ENCODE measurements at regions not wholly inside any gene's neighbourhood (a gene's known extent, or its start where the extent isn't known, plus 50 kb on each side); places are given as distances from the start of the nearest gene placed in this dataset.

DNA sequence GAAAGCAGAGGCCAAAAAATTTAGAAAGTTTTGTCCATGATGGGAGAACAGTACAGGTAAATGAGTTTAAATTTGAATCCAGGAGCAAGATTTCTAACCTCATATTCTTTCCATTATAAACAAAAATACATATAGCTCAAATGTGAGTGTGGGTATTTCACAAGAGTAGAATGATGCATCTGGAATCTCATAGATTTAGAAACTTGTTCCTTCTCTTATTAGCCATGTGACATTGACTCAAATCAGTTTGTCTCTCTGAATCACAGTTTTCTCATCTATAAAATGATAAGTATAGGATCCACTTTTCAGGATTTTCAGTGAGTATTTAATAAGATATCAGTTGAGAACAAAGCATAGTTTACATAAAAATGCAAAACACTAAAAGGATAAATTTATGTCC is 436.3 kb upstream of the PAPPA start:
- H3K4me3 ChIP-seq (ENCODE audit: low read depth, low read length) = no peak overlapping the region
- no peak for DNase-seq (ENCODE audit: low read depth)

DNA sequence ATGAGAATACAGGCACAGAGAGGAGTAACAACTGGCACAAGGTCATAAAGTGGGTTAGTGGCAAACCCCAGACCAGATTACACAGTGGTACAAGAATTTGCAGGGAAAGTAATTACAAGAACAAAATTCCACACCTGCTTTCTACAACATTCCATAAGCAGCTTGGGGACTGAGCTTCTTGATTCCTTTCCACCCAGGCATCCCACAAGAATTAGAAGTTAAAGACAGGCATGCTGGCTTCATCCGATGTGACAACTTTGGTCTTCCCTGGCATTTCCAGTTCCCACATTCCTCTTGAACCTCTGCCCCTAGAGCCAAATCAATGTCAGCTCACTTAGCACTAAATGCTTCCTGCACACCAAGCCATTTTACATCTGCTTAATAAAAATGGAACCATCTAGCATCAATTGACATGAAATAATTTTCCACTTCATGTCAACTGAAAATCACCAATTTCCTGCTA is 435.8 kb upstream of the PAPPA start:
- DNase-seq (ENCODE audit: low read depth) = peak; percentile 63
- H3K4me3 ChIP-seq (ENCODE audit: low read depth, low read length) = no peak overlapping the region

DNA sequence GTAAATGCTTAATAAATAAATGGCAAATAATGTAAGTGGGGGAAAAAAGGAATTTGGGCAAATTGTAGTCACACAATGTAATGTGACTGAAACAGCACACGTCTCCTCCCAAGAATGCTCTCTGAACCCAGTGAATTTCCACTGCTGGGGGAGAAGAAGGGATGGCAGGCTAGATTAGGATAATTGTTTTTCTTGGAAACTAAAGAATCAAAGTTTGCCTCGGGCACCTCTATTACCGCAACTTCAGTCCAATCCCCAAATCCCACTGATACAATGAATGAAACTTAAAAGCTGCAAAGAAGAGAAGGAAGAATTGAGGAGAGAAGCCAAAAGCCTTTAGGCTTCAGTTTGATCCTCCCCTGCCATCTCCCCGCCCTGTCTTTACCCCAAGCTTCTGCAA is 423.2 kb upstream of the PAPPA start:
- DNase-seq (ENCODE audit: low read depth) = no peak
- H3K4me3 ChIP-seq (ENCODE audit: low read depth, low read length) = no peak overlapping the region

DNA sequence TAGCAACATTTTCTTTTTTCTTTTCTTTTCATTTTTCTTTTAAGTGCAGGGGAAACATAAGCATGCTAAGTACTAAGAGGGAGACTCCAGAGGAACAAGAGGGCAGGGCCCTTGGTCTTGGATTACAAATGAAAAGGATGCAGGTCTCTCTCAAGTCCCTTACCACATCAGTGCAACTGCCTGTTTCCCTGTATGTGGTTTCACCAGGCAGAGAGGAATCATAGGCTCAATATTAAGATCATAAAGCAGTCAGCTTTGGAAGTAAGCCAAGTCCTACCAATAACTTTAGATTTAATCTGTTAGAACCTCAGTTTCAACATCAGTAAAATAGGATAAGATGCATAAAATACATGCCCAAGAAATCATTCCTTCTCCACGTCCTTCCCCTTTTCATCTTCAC is 422.7 kb upstream of the PAPPA start:
- DNase-seq (ENCODE audit: low read depth) = peak; percentile 46
- no peak overlapping the region for H3K4me3 ChIP-seq (ENCODE audit: low read depth, low read length)

DNA sequence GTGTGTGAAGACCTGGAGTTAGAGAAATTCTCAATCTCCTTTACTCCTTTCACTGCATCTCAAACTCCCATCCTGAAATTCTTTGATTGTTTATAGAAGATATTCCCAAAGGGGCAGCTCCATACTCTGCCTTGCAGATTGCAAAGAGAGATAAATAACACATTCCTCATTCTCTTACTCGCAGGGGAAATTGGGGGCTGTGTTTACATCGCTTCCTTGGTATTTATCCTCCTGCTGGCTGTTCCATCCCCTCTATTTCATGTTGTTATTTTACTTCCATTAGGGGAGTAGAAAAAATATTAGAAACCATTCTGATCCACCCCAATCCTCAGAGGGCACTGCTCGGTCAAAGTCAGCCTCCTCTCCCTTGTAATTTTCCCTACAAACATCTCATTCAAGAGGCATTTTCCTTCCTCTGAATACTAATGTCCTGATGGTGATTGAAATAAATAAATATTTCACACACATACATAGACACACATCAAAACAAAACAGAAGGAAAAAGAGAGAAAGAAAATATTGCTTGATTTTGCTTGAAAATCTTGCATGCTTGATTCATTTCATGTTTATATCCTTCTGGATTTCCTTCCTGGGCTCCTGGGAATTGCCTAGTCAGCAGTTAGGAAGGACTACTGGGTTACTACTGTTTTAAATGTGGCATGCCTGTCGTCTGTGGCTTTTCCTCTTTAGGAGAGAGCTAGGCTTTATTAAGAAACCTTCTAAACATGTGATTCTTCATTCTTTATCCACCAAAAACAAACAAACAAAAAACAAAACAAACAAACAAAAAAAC is 420.1 kb upstream of the PAPPA start:
- DNase-seq (ENCODE audit: low read depth) = peak; percentile 47
- H3K4me3 ChIP-seq (ENCODE audit: low read depth, low read length) = no peak overlapping the region

DNA sequence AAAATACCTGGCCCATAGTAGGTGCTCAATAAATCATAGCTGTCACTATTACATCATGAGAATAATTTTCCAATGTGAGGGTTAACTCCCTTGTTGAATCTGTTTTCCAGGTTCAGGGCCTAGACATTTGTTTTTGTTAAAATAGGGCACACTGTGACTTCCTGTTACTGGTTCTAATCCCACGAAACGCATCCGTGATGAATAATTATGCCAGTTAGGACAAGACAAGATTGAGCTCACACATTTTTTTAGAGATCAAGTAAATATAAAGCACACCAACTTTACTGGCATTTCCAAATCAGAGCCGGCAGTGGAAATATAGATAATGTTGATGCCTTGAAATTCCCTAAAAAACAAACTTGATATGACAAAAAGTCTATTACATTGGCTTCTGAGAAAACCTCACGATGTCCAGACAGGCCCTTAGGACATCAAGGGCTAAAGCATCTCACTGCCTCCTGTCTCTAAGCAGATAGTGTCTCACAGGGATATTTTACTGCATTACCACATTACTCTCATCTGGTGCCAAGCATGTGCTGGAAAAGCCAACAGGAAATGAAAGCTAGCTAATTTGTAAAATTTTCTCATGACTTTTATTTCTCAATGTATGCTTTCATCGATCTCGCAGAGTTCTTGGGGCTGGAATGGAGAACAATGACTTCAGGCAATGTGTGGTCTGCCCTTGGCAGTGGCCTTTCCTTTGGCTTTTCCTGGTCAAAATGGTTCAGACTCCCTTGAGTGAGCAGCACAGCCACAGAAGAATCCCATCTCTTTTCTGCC is 414.3 kb upstream of the PAPPA start:
- H3K4me3 ChIP-seq (ENCODE audit: low read depth, low read length) = no peak overlapping the region
- DNase-seq (ENCODE audit: low read depth) = no peak

DNA sequence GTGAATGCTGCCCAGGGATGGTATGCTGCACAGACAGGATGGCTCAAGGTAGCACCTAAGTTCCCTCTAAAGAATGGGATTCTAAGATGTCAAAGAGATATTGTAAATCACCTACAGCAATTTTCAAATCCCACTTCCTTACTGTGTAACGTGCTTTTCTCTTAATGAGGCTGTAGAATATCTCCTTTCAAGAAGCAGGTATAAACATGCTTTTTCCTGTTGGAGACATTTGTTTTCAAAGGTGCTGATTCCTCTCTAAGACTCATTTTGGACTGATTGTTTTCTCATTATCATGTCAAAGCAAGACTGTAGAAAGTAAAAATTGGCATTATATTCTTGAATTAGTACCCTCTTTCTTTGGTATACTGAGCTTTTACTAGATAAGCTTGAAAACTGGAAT is 412.6 kb upstream of the PAPPA start:
- DNase-seq (ENCODE audit: low read depth) = no peak

DNA sequence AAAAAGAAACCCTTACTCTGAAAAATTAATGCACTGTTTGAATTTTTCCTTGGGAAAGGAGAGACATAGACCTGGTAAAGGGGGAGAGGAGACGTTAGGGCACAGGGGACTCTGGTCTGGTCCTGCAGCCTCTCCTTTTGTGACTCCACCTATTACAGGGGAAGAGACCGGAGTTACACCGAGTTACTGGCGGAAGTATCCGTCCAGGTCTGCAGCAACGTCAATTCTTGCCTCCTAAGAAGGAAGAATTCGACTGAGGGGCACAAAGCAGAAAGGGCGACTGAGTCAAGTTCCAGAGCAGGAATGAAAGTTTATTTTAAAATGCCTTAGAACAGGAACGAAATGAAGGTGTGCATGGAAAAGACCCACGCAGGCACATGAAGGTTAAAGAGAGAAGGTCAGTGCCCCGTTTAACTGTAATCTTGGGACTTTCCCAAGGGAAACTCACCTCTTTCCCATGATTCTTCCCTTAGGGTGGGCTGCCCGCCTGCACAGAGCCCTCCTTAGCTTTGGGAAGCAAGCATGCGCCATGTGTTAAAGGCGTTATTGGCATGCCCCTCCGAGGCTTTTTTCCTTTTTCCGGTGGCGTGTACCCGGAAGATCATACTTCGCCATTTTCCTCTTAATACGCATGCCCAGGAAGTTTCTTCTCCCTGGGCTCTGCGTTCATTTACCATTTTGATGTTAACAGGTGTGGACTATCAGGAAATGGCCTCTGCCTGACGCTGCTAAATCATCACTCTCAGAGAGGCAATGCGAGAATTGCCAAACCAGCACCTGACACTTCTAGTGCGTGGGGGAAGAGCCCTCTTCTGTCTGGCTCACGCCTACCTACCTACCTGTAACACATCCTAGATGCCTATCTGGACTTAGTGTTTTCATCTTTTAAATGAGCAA is 409.6 kb upstream of the PAPPA start:
- DNase-seq (ENCODE audit: low read depth) = no peak
- H3K4me3 ChIP-seq (ENCODE audit: low read depth, low read length) = no peak overlapping the region

More for the DNA sequence above, 412.6 kb upstream of the PAPPA start:
- no peak overlapping the region for H3K4me3 ChIP-seq (ENCODE audit: low read depth, low read length)

DNA sequence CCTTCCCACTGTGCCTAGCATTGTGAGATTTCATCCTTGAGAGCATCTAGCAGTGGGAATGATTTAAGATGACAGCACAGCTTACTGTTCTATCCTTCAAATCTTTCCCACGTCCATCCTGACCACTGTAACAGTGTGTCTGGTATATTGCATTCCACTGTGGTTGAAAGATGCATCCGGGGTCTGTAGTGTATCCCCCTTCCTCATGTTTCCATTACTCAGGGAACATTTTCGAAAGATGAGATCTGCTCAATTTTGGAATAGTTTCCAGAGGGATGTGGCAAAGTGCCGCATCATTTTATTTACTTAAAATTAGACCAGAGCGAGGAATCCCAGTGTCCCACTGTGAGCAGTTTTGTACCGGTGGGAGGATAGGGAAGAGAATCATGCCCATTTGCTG is 407.1 kb upstream of the PAPPA start:
- DNase-seq (ENCODE audit: low read depth) = peak; percentile 41
- no peak overlapping the region for H3K4me3 ChIP-seq (ENCODE audit: low read depth, low read length)

DNA sequence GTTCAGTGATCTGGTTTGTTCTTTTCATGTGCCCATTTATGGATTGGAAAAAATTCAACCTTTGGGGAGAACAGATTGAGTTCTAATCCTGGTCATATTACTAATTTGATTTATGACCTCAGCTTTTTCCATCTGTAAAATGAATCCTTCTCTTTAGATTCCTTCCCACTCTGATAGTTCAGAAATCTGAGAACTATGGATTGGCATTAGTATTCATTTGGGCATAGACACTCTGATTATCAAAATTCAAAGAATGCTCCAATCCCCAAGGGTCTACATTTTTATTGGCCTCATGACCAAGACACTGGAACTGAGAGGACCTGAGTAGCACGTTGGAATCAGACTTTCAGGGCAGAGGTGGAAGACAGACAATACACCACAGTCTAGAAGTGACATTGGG is 405.9 kb upstream of the PAPPA start:
- no peak overlapping the region for H3K4me3 ChIP-seq (ENCODE audit: low read depth, low read length)
- no peak for DNase-seq (ENCODE audit: low read depth)

DNA sequence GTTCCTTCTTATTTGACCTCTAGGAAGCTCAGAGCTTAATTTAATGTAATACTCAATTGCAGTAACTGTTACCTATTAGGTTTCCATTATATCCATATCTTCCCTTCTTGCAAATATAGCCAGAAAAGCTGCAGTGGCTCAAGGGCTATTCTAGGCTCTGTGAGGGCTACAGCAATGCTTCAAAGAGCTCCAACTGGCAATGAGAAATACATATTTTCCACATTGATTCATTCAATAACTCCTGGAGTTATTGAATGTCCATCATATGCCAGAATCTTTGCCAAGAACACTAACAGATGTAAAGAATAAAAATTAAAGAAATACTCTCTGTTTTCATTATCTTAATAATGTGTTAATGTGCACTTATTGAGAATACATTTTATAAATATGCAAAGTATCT is 396.9 kb upstream of the PAPPA start:
- DNase-seq (ENCODE audit: low read depth) = no peak
- no peak overlapping the region for H3K4me3 ChIP-seq (ENCODE audit: low read depth, low read length)

DNA sequence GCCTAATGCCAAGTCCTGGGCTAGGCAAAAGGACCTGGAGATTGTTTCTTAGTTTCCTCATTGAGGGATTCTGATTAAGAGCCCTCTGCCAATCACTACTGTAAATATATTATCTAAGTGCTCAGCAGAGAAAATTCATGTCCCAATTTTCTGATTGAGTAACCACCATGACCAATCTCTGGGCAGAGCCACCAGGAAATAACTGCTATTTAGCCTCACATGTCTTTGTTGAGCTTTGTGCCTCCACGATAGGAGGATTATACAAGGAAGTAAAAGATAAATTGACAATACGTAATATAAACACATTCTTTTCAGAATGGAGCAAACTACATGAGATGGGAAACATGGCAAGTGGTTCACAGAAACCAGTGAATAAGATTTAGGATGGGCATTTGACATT is 396.1 kb upstream of the PAPPA start:
- no peak for DNase-seq (ENCODE audit: low read depth)
- H3K4me3 ChIP-seq (ENCODE audit: low read depth, low read length) = no peak overlapping the region

DNA sequence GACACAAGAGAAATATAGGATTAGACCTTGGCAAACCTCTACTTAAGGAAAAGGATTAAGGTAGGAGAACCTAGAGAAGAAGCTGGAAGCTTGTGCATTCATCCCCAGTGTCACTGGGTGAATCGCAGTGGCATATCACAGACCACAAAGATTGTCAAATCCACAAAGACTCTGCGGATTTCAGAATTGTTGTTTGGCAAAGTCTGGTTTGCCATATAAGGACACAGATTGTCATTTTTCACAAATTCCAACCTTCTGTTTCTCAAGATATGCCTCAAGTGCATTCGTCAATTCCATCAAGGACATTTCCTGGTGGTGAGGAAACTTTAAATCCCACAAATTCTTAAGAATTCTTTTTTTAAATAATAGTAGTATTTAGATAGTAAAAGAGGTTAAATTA is 395.1 kb upstream of the PAPPA start:
- H3K4me3 ChIP-seq (ENCODE audit: low read depth, low read length) = no peak overlapping the region
- no peak for DNase-seq (ENCODE audit: low read depth)

DNA sequence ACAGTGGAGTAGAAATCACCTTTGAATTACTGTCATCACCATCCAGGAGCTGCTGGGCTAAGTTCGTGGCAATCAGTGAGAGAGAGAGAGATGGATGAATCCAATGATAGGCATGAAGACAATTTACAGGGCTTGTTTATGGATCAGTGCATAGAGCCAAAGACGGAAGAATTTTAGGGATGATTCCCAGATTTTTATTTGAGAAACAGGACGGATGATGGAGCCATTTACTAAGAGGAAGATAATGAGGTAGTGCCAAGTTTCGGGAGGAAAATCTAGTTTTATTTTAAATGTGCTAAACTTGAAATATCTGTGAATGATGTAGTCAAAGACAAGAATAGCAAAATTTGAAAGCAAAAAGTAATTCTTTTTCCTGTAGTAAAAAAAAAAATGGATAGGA is 394.2 kb upstream of the PAPPA start:
- H3K4me3 ChIP-seq (ENCODE audit: low read depth, low read length) = no peak overlapping the region
- no peak for DNase-seq (ENCODE audit: low read depth)

DNA sequence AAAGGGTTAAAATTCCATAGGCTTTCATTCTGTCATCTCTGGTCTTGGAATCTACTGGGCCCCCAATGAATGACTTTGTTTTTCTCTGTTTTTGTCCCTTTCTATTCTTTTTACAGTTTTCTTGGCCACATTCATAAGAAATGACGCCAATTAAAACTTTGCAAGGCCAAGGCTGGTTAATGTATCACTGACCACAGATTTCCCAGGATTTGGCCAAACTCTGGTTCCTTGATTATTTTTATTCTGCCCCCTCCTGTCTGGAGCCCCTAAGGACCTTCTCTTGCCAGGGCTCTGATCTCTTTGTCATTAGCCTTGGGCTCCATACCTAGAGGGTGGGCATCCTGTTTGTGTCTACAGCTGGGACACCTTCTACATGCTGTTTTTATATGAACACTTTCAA is 388.9 kb upstream of the PAPPA start:
- no peak for DNase-seq (ENCODE audit: low read depth)
- H3K4me3 ChIP-seq (ENCODE audit: low read depth, low read length) = no peak overlapping the region

DNA sequence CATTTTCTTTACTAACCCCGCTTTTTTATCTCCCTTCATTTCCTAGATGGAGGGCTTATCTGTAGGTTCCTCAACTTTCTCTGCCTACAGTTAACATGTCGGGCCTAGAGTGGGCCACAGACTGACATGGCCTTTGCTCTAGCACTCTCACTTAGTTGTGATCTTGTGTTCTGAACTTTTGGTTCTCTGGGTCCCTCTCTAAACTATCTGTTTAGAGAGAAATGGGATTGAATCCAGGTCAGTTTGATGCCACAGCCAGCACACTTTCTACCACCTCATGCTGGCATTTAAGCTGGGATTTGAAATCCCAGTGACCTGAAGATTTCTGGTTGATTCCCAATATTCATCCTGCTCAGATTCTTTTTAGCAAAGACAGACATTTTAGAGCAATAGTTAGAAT is 388.5 kb upstream of the PAPPA start:
- DNase-seq (ENCODE audit: low read depth) = no peak
- H3K4me3 ChIP-seq (ENCODE audit: low read depth, low read length) = no peak overlapping the region

DNA sequence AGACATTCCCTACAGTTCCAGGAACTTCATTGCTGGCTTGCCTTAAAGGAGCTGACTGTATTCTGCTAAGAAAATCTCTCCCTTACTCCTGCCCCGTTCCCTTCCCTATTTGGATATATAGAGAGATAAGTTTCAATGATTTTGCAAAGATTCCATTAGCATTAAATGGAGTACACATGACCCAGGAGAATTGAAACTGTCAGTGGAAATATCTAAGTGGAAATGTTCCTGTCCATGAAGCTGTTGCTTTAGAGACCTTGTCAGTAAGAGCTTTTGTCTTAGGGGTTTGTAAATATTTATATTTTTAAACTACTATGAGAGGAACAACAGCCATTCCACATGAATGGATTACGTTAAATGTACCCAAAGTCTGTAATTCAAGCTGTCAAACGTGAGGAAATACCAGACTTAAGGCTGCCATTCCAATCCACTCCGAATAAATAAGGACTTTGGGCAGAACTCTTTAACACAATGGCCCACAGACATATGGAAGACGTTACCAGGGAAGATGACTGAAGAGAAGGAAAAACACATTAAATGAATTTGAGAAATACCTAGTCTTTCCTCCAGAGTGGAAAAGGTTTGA is 387.1 kb upstream of the PAPPA start:
- no peak overlapping the region for H3K4me3 ChIP-seq (ENCODE audit: low read depth, low read length)
- DNase-seq (ENCODE audit: low read depth) = no peak

DNA sequence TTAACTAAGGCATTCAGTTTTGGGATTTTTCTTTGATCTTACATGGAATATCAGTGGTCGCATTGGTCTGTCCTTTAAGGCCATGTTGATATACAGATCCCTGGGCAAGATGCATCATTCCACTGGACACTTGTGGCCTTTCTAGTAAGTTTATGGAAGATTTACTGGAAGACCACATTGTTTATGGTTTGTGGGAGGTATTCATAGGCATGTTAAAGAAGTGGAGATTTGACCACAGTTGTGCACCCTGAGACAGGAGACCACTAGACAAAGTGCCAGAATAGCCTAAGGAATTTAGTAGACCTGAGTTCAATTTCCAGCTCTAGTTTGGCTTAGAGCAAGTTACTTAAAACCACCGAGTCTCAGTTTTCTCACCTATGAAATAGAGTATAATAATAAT is 383.1 kb upstream of the PAPPA start:
- H3K4me3 ChIP-seq (ENCODE audit: low read depth, low read length) = no peak overlapping the region
- DNase-seq (ENCODE audit: low read depth) = no peak

DNA sequence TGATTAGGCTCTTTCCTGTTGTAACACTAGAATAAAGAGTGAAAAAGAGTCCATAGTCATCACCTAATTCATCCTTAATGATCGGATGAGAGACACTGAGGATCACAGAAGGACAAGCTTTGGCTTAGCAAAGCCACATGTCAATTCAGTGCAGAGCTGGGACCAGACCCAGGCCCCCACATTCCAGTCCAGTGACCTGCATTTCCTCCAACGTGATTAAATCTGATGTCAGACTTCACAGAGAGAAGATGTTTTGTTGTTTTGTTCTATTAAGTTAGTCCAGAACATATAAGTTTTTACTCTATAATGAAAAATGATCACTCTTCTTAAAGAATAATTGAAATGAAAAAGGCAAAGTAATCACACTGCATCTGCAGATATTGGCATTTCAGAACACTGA is 377.9 kb upstream of the PAPPA start:
- no peak for DNase-seq (ENCODE audit: low read depth)
- H3K4me3 ChIP-seq (ENCODE audit: low read depth, low read length) = no peak overlapping the region

DNA sequence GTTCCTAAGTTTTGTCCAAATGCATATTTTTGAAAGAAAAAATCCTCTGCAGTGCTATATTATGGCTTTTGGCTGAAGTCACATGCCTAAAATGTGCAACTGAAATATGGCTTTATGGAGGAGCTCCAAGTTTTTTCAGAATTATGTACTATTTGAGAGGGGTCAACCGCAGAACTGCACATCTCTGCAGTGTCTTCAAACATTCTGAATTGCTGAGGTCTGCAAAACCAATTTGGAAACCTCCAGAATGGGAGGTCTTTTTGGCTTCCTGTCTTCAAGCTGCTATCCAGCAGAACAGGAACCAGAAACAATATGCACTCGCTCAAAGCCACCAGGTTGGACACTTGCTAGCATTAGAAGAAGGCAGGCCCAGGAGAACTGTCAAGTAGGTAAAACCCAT is 376.0 kb upstream of the PAPPA start:
- no peak for DNase-seq (ENCODE audit: low read depth)
- H3K4me3 ChIP-seq (ENCODE audit: low read depth, low read length) = no peak overlapping the region

Data from skeletal muscle cell (primary cell).